GM21528 (cell line): ENCODE measurements at regions not wholly inside any gene's neighbourhood (a gene's known extent, or its start where the extent isn't known, plus 50 kb on each side); places are given as distances from the start of the nearest gene placed in this dataset.
"Not testable (repeated sequence)": the region's sequence is repeated elsewhere in the genome, so short reads cannot be mapped to it uniquely, and the experiment has no call there.

Experiments
- ATAC-seq: cut with Tn5 transposase; IDR thresholded peaks from one replicate; pipeline ENCODE4 v1.9.1; 2021; ENCODE audit warnings: mild to moderate bottlenecking, moderate library complexity; ENCODE audit not compliant: unreplicated experiment, low FRiP score

DNA sequence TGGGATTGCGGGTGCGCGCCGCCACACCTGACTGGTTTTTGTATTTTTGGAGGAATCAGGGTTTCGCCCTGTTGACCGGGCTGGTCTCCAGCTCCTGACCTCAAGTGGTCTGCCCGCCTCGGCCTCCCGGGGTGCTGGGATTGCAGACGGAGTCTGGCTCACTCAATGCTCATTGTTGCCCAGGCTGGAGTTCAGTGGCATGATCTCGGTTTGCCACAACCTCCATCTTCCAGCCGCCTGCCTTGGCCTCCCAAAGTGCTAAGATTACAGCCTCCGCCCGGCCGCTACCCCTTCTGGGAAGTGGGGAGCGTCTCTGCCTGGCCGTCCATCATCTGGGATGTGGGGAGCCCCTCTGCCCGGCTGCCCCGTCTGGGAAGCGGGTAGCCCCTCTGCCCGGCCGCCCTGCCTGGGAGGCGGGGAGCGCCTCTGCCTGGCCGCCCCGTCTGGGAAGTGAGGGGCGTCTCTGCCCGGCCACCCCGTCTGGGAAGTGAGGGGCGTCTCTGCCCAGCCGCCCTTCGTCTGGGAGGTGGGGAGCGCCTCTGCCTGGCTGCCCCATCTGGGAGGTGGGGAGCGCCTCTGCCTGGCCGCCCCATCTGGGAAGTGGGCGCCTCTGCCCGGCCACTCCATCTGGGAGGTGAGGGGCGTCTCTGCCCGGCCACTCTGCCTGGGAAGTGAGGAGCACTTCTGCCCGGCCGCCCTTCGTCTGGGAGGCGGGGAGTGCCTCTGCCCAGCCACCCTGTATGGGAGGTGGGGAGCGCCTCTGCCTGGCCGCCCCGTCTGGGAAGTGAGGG is 381.8 kb upstream of the MIS18BP1 start:
- not testable (repeated sequence) for ATAC-seq

DNA sequence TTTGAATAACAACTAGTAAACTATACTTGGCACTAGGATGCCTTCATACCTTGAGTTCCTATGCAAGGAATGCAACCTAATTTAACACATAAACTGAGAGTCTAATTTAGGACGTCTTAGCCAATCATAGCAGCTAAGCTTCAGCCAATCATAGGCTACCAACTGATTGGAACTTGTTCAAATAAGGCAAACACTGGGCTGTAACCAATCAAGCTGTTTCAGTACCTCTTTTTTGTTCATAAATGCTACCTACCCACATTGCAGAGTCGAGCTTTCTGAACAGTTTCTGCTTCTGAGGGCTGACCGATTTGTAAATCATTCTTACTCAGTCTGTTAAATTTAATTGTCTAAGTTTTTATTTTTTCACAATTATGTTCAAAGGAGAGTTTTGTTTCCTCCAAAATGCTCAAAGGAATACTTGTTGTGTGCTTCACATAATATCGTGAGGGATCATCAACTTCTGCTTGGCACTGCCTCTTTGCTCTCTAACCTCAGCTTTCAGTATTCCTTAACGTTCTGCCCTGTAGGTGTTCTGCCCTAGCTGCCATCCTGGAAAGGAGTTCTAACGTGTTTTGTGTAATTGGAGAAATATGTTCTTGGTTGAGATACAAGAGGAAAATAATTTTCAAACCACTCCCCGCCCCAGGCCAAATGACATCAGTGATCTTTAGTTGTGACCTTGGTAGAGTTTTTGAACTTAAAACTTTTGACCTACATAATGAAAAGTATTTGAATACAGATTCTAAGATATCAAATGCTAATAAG is 380.4 kb upstream of the MIS18BP1 start:
- no peak for ATAC-seq

GRCh38 chr14:45621731-45622130 is 368.7 kb upstream of the MIS18BP1 start:
- no peak for ATAC-seq

DNA sequence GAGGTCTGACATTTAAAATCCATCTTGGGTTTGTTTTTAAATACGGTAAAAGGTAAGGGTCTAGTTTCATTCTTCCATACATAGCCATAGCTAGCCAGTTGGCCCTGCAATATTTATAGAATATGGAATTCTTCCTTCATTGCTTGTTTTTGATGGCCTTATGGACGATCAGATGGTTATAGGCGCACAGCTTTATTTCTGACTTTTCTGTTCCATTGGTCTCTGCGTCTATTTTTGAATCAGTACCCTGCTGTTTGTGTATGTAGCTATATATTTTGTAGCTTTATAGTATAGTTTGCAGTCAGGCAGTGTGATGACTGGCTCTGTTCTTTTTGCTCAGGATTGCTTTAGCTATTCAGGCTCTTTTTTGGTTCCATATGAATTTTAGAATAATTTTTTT is 366.8 kb upstream of the MIS18BP1 start:
- no peak for ATAC-seq

GRCh38 chr14:45610318-45610717 is 357.3 kb upstream of the MIS18BP1 start:
- no peak for ATAC-seq

DNA sequence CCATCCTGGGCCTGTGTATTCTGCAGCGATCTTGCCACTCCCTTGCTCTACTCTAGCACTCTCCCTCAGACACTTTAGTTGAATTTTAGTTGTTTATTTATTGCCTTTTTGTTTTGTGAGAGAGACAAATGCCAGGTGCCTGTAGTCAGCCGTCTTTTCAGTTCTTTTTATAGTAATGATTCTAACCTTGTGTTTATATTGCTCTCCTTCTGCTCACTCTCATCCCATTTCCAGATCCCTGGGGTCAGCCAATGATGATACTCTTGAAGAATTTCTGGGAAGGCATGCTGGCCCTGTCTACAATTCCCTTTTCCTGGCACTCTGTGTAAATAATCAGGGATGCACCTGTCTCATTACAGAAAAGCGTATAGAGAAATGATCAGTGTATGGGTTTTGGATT is 334.1 kb upstream of the MIS18BP1 start:
- ATAC-seq = no peak

DNA sequence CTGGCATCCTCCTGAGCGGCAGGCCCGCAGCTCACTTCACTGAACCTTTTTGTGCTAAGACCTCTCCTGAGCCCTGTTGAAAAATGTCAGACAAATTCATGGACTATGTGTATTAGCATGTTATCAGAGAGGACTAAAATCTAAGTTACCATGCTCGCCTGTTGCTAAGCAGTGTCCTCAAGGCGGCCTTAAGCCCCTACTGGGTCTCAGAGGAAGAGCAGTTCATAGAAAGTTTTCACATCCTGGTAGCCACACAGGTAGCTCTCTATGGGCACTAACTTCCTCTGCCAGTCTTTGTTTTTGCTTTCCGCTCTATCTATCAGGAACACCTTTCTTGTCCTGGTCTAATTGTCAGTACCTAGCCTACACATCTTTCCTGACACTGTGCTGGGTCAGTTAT is 306.6 kb upstream of the MIS18BP1 start:
- no peak for ATAC-seq

- no peak for ATAC-seq
These were observed 305.2 kb upstream of the MIS18BP1 start for GRCh38 chr14:45558183-45558582.

DNA sequence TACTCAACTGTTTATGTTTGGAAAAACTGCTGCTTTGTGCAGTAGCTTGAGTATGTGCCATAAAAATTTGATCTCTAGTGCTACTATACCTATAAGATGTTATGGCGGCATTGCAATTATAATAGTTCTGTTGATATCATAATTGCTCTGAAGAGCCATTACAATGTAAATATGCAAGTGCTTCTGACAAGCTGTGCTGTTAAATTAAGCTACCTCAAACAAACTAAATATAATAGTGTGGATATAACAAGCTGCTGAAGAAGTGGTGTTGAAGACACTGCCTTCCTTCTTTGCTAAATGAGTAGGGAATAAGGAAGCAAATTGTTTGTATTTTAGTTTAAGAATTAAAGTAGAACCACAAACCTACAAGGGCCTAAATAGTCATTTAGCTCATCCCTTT is 301.0 kb upstream of the MIS18BP1 start:
- no peak for ATAC-seq

- not testable (repeated sequence) for ATAC-seq
These were observed 298.3 kb upstream of the MIS18BP1 start for GRCh38 chr14:45551240-45551820.

DNA sequence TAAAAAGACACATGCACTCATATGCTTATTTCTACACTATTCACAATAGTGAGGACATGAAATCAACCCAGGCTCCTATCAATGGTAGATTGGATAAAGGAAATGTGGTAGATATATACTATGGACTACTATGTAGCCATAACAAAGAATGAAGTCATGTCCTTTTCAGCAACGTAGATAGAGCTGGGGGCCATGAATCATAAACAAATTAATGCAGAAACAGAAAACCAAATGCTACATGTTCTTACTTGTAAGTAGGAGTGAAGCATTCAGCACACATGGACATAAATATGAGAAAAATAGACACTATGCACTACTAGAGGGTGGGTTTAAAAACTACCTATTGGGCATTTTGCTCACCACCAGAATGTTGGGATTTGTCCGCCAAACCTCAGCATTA is 278.0 kb upstream of the MIS18BP1 start:
- no peak for ATAC-seq

DNA sequence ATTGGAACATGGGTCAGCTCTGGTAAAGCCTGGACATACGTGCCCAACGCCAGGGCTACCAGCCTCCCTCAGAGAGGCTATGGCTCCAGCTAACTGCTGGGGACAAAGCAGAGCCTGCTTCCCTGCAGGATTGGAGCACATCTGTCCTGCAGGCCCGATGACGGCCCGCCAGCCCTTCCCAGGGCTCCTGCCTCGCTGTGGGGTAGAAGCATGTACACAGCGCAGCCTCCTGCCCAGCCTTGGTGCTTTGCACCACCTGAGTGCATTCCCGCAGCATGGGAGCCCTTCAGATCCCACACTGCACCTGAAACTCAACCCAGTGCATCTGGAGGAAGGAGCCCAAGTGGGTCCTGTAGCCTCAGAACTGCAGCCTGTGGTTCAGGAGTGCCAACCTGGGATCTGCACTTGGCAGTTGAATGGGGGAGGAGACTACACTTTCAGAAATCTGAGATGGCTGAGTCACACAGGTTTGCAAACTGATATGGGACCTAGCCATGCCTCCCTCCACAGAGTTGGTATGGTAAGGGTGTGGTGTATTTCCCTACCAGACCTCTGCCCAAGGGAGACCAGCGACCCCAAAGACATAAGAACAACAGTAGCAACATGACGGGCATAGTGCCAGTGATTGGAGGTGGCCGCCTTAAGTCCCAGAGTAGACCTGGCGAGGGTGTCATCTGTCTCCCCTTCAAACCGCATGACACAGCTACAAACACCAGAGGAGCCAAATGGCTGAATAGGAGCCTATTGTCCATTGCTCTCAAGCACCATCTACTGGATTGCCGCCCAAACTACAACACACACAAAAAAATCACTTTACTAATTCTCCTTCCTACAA is 273.9 kb upstream of the MIS18BP1 start:
- peak; percentile 72 for ATAC-seq

GRCh38 chr14:45519766-45520165 is 266.8 kb upstream of the MIS18BP1 start:
- no peak for ATAC-seq

- ATAC-seq = no peak
These were observed 239.9 kb upstream of the MIS18BP1 start for GRCh38 chr14:45492876-45493275.

- ATAC-seq = no peak
These were observed 238.9 kb upstream of the MIS18BP1 start for GRCh38 chr14:45491914-45492313.

DNA sequence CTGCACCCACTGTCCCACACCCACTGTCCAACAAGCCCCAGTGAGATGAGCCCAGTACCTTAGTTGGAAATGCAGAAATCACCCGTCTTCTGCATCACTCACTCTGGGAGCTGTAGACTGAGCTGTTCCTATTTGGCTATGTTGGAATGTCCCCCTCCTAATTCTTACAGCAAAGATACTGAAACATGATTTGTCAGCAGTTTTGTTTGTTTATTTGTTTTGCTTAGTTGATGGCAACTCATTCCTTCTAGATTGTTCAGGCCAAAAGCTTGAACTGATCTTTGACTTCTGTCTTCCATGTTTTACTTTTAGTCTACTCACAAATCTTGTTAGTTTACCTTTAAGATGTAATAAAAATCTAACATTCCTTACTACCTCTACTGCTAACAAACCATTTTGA is 233.6 kb upstream of the MIS18BP1 start:
- ATAC-seq = no peak

GRCh38 chr14:45467023-45467422 is 214.0 kb upstream of the MIS18BP1 start:
- ATAC-seq = no peak

GRCh38 chr14:45434221-45434620 is 181.2 kb upstream of the MIS18BP1 start:
- ATAC-seq = no peak

DNA sequence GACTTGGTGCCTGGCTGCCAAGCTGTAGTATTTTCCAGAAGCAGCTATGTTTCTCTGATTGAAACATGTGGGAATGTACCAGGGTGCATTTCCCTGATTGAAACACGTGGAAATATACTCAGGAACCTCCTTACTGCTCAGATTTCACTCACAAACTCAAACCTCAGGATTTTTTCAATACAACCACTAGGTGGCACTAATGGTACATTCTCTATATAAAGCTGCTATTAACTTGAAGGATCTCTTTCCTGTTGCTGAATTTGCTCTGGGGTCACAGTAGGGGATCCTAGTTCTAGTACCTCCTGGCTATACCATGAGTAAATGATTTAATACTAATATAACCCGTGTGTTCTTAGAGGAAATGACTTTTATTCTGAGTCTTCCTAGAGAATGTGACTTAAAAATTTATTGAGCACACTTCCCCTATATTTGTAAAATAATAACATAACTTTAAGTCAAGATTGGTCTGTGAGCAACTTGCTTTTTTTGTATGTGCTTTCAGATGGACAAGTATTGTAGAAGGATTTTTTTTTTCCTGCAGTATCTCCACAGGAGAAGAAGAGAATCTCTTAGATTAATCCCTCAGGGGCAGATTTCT is 173.8 kb upstream of the MIS18BP1 start:
- no peak for ATAC-seq

- no peak for ATAC-seq
These were observed 153.9 kb upstream of the MIS18BP1 start for GRCh38 chr14:45406942-45407341.
